Brain microvascular endothelial cell (primary cell): ENCODE measurements at regions not wholly inside any gene's neighbourhood (a gene's known extent, or its start where the extent isn't known, plus 50 kb on each side); places are given as distances from the start of the nearest gene placed in this dataset.

Experiments
- DNase-seq: peaks from one replicate; pipeline ENCODE4 v3.0.0-alpha.2; 2020
- H3K27ac ChIP-seq: fragments of 250-450 bp; sonication (Bioruptor Pico); 2 replicates; pipeline ENCODE4 v1.5.1; 2020; ENCODE audit warnings: mild to moderate bottlenecking, moderate library complexity
- H3K27me3 ChIP-seq: fragments of 250-450 bp; sonication (Bioruptor Pico); replicated peaks from 2 replicates; pipeline ENCODE4 v1.5.1; 2020; ENCODE audit warnings: mild to moderate bottlenecking
- H3K36me3 ChIP-seq: fragments of 250-450 bp; sonication (Bioruptor Pico); replicated peaks from 2 replicates; pipeline ENCODE4 v1.5.1; 2020; ENCODE audit warnings: mild to moderate bottlenecking
- H3K4me3 ChIP-seq: 2 replicates; pipeline ENCODE4 v1.5.1; 2011; ENCODE audit warnings: low read depth, mild to moderate bottlenecking, control low read depth, low read length, moderate library complexity
- in situ Hi-C: cut with HindIII; loops from 2 replicates; pipeline ENCODE4 v1.10.0; 2017; ENCODE audit warnings: low sequenced_read_pairs, low pct_ligation_motif_present
- TF ChIP-seq, protein P1 (sequence below): IDR thresholded peaks from 2 replicates; pipeline ENCODE4 v1.5.1; 2011; ENCODE audit warnings: low read depth, mild to moderate bottlenecking, moderate library complexity, low read length, control low read depth, inconsistent platforms; ENCODE audit errors: missing control alignments

DNA sequence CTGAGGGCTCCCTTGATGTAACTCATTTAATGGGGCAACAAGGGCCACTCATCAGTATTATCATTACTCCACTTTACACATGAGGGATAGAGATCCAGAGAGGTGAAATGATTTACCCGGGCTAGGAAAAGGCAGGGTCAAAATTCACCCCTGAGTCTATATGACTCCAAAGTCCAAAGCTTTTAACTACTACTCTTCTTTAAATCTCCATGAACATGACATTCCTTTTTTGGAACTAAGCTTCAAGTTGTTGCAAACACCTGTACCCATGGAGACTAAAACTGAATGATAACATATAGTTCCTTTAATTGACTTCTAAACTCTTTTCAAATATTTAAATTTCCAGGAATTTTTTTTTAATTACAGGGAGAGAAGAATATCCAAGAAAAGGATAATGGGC lies 292.9 kb upstream of the GADL1 start:
- in situ Hi-C loops: no loop called here
- no peak overlapping the region for H3K27ac ChIP-seq
- H3K4me3 ChIP-seq: no peak overlapping the region
- DNase-seq: no peak
- TF ChIP-seq, protein P1, sequence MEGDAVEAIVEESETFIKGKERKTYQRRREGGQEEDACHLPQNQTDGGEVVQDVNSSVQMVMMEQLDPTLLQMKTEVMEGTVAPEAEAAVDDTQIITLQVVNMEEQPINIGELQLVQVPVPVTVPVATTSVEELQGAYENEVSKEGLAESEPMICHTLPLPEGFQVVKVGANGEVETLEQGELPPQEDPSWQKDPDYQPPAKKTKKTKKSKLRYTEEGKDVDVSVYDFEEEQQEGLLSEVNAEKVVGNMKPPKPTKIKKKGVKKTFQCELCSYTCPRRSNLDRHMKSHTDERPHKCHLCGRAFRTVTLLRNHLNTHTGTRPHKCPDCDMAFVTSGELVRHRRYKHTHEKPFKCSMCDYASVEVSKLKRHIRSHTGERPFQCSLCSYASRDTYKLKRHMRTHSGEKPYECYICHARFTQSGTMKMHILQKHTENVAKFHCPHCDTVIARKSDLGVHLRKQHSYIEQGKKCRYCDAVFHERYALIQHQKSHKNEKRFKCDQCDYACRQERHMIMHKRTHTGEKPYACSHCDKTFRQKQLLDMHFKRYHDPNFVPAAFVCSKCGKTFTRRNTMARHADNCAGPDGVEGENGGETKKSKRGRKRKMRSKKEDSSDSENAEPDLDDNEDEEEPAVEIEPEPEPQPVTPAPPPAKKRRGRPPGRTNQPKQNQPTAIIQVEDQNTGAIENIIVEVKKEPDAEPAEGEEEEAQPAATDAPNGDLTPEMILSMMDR: no peak
- no peaks in the 10 kb centered on the region for H3K36me3 ChIP-seq
- H3K27me3 ChIP-seq: no peaks in the 10 kb centered on the region

DNA sequence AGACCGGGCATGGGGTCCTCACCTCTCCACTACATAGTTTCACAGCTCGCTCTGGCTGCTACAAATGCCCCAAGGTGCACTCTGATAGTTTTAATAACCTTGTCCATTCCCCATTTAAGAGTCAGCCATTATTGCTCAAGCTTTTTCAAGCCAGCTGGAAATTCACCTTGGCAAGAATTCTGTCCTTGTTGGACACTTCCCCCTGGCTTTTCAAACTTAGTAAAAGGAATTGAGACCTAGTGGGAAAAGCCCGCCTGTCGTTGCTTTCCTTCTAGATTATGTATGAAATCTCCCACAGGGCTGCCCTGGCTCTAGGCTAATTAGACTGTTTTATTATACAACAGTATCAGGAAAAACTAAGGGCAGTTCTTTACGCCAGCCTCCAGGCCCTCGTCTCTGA lies 293.7 kb upstream of the GADL1 start:
- Histone ChIP-seq H3K36me3 (no peaks in the 10 kb centered on the region), H3K27me3 (no peaks in the 10 kb centered on the region), H3K4me3 (no peak overlapping the region), H3K27ac (no peak overlapping the region)
- in situ Hi-C loops: no loop called here
- no peak for DNase-seq
- TF ChIP-seq, protein P1: no peak

DNA sequence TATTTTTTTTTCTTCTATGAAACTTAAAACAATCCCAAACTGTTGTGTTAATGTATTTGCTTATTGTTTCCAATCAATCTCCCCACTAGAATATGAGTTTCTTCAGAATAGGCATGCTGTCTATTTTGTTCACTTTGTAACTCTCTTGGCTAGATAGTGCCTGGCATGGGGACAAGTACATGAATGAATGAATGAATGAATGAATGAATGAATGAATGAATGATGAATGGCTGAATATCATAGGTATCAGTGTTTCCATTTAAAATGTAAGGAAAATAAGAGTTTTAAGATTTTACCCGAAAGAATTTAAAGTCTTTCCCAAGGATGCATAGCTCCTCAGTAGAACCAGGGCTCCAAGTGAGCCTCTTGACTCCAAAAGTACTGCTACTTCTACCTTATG lies 294.9 kb upstream of the GADL1 start:
- TF ChIP-seq, protein P1: no peak
- no peak for DNase-seq

DNA sequence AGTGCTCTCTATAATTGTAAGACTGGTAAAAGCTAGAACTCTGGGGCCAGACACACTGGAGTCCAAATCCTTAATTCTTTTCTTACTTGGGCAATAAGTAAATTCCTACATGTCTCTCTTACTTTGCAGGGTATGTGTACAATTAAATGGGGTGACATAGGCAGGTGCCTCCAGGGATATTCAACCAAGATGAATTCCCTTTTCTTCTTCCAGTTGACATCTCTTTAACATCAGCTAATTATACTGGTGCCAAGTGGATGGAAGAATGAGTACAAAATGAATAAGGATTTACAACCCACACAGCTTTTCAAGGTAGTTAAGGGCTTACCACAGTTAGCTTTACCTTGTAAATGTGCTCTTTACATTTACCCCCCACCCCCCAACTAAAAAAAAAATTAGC lies 295.5 kb upstream of the GADL1 start:
- no peak overlapping the region for H3K27ac ChIP-seq
- no peaks in the 10 kb centered on the region for H3K36me3 ChIP-seq
- DNase-seq: no peak
- no peaks in the 10 kb centered on the region for H3K27me3 ChIP-seq
- in situ Hi-C loops: no loop called here
- H3K4me3 ChIP-seq: no peak overlapping the region
- TF ChIP-seq, protein P1: no peak

More for the DNA sequence above, 294.9 kb upstream of the GADL1 start:
- Histone ChIP-seq H3K4me3 (no peak overlapping the region), H3K36me3 (no peaks in the 10 kb centered on the region), H3K27ac (no peak overlapping the region), H3K27me3 (no peaks in the 10 kb centered on the region)
- in situ Hi-C loops: no loop called here

DNA sequence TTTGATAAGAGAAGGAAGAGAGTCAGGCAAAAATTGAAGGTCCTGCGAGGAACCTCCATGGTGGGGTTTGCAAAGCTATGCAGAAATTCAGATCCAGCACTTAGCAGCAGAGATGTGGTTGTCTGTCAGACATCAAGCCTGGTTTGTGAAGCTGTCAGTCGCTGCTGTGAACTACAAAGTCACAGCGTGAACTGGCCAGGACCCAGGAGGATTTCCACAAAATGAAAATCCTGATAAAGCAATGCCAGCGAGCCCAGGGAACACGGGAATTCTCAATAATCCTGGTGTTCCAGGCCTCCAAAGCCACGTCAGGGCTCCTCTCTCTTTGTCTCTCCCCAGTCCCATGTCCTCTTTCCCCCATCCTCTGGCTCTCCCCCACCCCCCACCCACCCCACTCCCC lies 296.9 kb upstream of the GADL1 start:
- in situ Hi-C loops: no loop called here
- Histone ChIP-seq H3K27ac (no peak overlapping the region), H3K36me3 (no peaks in the 10 kb centered on the region), H3K27me3 (no peaks in the 10 kb centered on the region), H3K4me3 (no peak overlapping the region)
- TF ChIP-seq, protein P1: no peak
- DNase-seq: no peak

DNA sequence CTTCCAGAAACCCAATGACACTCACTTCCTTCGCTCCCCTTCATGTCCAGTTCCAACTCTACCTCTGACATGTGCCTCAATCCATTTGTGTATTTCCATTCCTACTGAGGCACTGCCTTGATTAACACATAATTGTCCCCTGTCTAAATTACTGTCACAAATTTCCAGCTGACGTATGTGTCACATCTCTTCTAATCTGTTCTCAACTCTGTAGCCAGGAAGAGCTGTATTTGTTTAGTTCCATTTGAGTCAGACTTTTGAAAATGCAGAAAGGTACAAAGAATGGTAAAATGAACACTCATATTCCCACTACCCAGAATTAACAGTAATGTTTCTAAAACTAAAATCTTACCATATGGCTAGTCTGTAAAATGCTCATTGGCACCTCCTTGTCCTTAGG lies 299.0 kb upstream of the GADL1 start:
- in situ Hi-C loops: no loop called here
- Histone ChIP-seq H3K36me3 (no peaks in the 10 kb centered on the region), H3K27me3 (no peaks in the 10 kb centered on the region), H3K4me3 (no peak overlapping the region), H3K27ac (no peak overlapping the region)
- TF ChIP-seq, protein P1: no peak
- DNase-seq: no peak
